ENCODE measurements at regions not wholly inside any gene's neighbourhood (a gene's known extent, or its start where the extent isn't known, plus 50 kb on each side); places are given as distances from the start of the nearest gene placed in this dataset.

DNA sequence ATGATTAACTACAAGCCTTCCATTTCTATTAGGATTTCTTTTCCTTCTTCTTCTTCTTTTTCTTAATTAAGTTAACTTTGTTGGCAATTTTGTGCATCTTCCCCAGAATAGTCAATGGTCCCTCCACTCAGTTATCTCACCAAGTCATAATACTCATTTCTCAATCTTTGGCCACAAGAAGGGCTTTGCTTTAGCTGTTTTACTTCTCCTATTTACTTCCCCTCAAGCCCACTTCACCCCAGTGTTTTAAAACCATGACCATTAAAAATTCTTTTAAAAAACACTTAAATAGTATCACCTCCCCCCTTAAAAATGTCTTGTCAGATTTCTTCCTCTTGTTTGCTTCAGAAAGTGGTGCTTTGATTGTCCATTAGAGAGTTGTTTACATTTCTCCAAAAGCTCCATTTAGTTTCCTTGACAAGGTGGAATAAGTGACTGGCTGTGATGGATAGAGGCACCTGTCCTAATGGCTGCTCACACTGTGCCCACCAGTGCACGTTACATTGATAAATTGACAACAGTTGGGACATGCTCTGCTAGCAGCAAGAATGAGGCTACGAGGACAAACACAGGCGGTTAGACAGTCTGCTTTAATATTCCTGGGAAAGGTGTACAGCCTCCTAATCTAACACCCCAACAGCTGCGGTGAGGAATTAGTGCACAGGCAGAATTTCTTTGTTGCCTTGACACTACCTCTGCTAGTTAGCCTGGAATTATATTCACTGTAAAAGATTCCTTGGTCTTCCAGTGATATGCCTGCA, 354.7 kb downstream of the LMO4 start:
- TF ChIP-seq, protein P1, sequence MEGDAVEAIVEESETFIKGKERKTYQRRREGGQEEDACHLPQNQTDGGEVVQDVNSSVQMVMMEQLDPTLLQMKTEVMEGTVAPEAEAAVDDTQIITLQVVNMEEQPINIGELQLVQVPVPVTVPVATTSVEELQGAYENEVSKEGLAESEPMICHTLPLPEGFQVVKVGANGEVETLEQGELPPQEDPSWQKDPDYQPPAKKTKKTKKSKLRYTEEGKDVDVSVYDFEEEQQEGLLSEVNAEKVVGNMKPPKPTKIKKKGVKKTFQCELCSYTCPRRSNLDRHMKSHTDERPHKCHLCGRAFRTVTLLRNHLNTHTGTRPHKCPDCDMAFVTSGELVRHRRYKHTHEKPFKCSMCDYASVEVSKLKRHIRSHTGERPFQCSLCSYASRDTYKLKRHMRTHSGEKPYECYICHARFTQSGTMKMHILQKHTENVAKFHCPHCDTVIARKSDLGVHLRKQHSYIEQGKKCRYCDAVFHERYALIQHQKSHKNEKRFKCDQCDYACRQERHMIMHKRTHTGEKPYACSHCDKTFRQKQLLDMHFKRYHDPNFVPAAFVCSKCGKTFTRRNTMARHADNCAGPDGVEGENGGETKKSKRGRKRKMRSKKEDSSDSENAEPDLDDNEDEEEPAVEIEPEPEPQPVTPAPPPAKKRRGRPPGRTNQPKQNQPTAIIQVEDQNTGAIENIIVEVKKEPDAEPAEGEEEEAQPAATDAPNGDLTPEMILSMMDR (IDR thresholded peaks at IDR 0.05; ENCODE audit: insufficient read depth, low read length), result no peak
- TF ChIP-seq, protein P2, sequence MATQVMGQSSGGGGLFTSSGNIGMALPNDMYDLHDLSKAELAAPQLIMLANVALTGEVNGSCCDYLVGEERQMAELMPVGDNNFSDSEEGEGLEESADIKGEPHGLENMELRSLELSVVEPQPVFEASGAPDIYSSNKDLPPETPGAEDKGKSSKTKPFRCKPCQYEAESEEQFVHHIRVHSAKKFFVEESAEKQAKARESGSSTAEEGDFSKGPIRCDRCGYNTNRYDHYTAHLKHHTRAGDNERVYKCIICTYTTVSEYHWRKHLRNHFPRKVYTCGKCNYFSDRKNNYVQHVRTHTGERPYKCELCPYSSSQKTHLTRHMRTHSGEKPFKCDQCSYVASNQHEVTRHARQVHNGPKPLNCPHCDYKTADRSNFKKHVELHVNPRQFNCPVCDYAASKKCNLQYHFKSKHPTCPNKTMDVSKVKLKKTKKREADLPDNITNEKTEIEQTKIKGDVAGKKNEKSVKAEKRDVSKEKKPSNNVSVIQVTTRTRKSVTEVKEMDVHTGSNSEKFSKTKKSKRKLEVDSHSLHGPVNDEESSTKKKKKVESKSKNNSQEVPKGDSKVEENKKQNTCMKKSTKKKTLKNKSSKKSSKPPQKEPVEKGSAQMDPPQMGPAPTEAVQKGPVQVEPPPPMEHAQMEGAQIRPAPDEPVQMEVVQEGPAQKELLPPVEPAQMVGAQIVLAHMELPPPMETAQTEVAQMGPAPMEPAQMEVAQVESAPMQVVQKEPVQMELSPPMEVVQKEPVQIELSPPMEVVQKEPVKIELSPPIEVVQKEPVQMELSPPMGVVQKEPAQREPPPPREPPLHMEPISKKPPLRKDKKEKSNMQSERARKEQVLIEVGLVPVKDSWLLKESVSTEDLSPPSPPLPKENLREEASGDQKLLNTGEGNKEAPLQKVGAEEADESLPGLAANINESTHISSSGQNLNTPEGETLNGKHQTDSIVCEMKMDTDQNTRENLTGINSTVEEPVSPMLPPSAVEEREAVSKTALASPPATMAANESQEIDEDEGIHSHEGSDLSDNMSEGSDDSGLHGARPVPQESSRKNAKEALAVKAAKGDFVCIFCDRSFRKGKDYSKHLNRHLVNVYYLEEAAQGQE (IDR thresholded peaks at IDR 0.05; ENCODE audit: insufficient replicate concordance, low read depth), result no peak
- TF ChIP-seq POLR2AphosphoS5 (IDR thresholded peaks at IDR 0.05; ENCODE audit: low read depth) (no peak), GABPA (IDR thresholded peaks at IDR 0.05; ENCODE audit: low read depth) (no peak)

All from HL-60 (cell line).